ENCODE measurements at regions not wholly inside any gene's neighbourhood (a gene's known extent, or its start where the extent isn't known, plus 50 kb on each side); places are given as distances from the start of the nearest gene placed in this dataset.

- no peak for TF ChIP-seq CTCF (IDR thresholded peaks at IDR 0.05; ENCODE audit: insufficient read depth, low read length)
These were observed 674.6 kb downstream of the EPM2A start for GRCh38 chr6:145060714-145061113.

GRCh38 chr6:145063091-145063490 lies 672.2 kb downstream of the EPM2A start:
- no peak overlapping the region for H3K4me3 ChIP-seq (ENCODE audit: low read depth, low read length)
- no peak for DNase-seq (ENCODE audit: low read depth)
- no peak for TF ChIP-seq CTCF (IDR thresholded peaks at IDR 0.05; ENCODE audit: insufficient read depth, low read length)

More at GRCh38 chr6:145060714-145061113, 674.6 kb downstream of the EPM2A start:
- no peak overlapping the region for H3K4me3 ChIP-seq (ENCODE audit: low read depth, low read length)
- no peak for DNase-seq (ENCODE audit: low read depth)

- DNase-seq (ENCODE audit: low read depth) = peak; percentile 53
- TF ChIP-seq CTCF (IDR thresholded peaks at IDR 0.05; ENCODE audit: insufficient read depth, low read length) = no peak
- no peak overlapping the region for H3K4me3 ChIP-seq (ENCODE audit: low read depth, low read length)
These were observed 667.9 kb downstream of the EPM2A start for GRCh38 chr6:145067430-145067829.

- H3K4me3 ChIP-seq (ENCODE audit: low read depth, low read length) = no peak overlapping the region
- no peak for DNase-seq (ENCODE audit: low read depth)
- no peak for TF ChIP-seq CTCF (IDR thresholded peaks at IDR 0.05; ENCODE audit: insufficient read depth, low read length)
These were observed 666.7 kb downstream of the EPM2A start for GRCh38 chr6:145068577-145068976.

DNA sequence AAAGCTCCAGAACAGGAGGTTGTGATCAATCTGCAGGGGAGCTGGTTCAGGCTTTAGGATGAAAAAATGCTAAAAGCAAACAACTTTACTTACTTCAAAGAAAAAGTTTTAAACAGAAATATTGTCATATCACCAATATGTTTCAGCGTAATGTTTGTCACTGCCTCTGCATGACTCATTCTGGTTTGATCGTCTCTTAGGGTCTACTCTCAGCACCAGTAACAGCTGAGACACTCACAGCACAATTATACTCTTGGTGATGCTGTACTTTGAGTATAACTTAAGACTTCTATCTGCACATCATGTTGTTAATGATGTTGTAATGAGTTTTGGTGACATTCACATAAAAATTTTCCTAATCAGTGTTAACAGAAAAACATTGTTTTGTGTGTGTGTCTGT lies 665.4 kb downstream of the EPM2A start:
- no peak for TF ChIP-seq CTCF (IDR thresholded peaks at IDR 0.05; ENCODE audit: insufficient read depth, low read length)
- no peak overlapping the region for H3K4me3 ChIP-seq (ENCODE audit: low read depth, low read length)
- DNase-seq (ENCODE audit: low read depth) = no peak

DNA sequence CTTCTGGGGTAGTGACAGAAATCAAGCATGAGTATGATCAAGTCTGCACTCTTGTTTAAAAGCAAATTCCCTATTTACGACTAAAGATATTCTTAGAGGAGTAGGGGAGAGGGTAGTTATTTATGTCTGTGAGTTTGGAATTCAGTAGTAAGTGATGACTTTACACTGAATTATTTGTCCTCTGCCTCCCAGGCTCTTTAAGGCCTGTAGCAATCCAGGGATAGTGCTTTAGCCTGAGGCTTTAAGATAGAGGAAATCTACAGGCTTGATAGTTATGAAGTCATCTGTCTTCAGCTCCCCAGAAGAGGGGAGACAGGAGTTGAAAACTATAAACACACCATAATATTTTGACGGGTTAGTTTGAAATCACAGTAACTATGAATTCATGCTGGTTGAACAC lies 664.5 kb downstream of the EPM2A start:
- H3K4me3 ChIP-seq (ENCODE audit: low read depth, low read length) = no peak overlapping the region
- no peak for TF ChIP-seq CTCF (IDR thresholded peaks at IDR 0.05; ENCODE audit: insufficient read depth, low read length)
- DNase-seq (ENCODE audit: low read depth) = peak; percentile 14

GRCh38 chr6:145071836-145072235 lies 663.5 kb downstream of the EPM2A start:
- no peak overlapping the region for H3K4me3 ChIP-seq (ENCODE audit: low read depth, low read length)
- TF ChIP-seq CTCF (IDR thresholded peaks at IDR 0.05; ENCODE audit: insufficient read depth, low read length) = no peak
- peak; percentile 10 for DNase-seq (ENCODE audit: low read depth)

Measured in fibroblast of the aortic adventitia (primary cell).